ENCODE measurements at regions not wholly inside any gene's neighbourhood (a gene's known extent, or its start where the extent isn't known, plus 50 kb on each side); places are given as distances from the start of the nearest gene placed in this dataset.

DNA sequence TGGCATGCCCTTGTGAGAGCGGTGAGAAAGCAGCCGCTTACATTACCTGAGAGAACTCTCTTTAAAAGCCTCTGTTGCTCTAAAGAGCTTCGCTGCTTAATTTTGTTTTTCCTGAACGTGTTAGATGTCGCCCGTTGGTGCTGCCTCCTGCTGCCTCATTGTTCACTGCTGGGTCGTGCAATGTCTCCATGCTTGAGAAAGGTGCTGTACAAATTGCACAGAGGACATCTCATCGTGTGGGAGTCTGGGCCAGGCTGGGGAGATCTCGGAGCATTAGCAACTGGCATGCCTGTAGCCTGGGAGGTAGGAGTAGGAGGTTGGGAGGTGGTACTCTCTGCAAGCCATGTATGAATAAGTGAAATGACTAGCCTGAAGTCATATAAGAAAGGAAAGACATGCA lies 686.0 kb downstream of the NOVA1 start:
- no peak for DNase-seq (ENCODE audit: extremely low spot score)
- Histone ChIP-seq H3K4me3 (ENCODE audit: low read depth, low read length) (no peak overlapping the region), H3K4me1 (ENCODE audit: insufficient read depth) (no peaks in the 10 kb centered on the region), H3K36me3 (ENCODE audit: insufficient read depth) (no peaks in the 10 kb centered on the region), H3K27ac (ENCODE audit: low read depth) (no peak overlapping the region)
- 85% methylated on average over 9 of the region's 9 CpGs for WGBS

DNA sequence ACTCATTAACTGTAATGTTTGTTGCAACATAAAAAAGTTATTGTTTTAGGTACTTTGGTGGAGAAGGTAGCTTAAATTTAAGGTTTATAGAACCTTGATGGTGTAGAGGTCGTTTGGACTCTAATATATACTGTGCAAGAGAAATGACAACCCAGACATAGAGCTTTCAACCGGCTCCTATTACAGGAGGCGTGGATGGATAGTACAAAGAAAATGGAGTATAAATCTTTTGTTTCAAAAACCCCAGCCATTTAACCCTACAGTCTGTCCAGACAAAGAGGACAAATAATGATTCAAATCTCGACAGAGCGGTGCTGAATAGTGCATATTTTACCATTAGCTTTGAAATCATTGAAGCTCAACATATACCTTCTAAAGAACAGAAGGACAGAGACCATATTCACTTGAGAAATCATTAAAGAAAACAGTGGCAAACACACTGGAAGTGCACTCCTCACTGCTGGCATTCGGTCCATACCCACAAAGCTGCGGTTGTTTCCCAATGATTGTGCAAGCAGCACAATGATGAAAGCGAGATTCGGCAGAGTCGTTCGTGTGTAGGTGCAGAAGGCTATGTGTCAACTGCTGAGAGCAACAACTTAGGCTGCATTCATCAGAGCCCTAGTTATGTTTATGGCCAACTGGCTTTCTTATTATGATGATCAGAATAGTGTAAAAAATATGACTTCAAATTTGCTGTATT lies 688.6 kb downstream of the NOVA1 start:
- no peaks in the 10 kb centered on the region for H3K4me1 ChIP-seq (ENCODE audit: insufficient read depth)
- H3K27ac ChIP-seq (ENCODE audit: low read depth): no peak overlapping the region
- H3K4me3 ChIP-seq (ENCODE audit: low read depth, low read length): no peak overlapping the region
- no peak for DNase-seq (ENCODE audit: extremely low spot score)
- 88% methylated on average over 11 of the region's 11 CpGs for WGBS
- no peaks in the 10 kb centered on the region for H3K36me3 ChIP-seq (ENCODE audit: insufficient read depth)

DNA sequence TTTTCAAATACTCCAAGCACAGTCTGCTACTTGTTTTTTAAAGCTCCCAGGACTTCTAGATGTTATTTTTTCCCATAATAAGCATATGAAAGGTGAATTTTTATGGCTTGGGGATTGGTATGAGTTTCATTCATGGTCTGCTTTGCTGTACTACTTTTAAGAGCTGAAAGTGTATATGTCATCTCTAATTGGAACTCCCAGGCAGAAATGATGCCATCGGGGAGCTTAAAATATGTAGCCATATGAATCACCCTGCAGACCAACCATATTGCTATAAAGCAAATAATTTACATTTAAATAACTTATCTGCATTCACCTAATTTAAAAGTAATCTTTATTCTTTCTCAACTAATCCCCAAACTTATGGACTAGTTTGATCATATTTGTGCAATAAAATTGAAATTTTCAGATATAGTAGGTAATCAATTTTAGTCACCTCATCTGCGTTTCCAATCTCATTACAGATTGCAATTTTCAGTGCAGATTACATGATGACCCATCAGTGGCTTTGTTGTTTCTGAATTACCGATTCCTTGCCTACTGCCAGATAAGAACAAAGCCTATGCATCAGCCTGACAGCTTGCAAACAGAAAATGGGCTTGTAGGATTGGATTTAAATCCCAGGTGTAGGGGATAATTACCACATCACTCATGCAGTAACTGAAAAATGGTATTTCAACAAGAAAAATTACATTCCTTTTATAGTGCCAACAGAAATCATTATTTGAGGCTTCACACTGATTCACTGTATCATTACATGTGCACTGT lies 689.4 kb downstream of the NOVA1 start:
- Histone ChIP-seq H3K27ac (ENCODE audit: low read depth) (no peak overlapping the region), H3K4me1 (ENCODE audit: insufficient read depth) (no peaks in the 10 kb centered on the region), H3K4me3 (ENCODE audit: low read depth, low read length) (no peak overlapping the region), H3K36me3 (ENCODE audit: insufficient read depth) (no peaks in the 10 kb centered on the region)
- DNase-seq (ENCODE audit: extremely low spot score): no peak
- WGBS: 81% methylated on average over 3 of the region's 3 CpGs

DNA sequence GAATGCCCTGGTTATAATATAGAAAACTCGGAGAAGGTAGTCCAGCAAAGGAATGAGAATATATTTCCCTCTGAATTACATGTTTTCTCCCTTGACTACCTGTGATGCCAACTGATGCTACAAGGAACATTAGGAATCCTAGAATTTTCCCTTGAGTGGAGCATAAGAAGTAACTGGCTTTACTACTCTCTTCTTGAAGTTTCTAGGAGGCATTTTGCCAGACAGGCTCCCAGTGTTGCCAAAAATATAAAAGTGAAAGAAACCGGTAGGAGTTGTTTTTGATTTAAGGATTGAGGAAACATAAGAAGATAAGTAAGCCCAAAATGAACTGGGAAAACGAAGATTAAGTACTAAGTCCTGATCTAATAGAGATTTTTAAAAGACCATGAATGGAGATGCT lies 693.4 kb downstream of the NOVA1 start:
- H3K4me1 ChIP-seq (ENCODE audit: insufficient read depth): no peaks in the 10 kb centered on the region
- H3K36me3 ChIP-seq (ENCODE audit: insufficient read depth): no peaks in the 10 kb centered on the region
- WGBS: 39% methylated on average over 3 of the region's 3 CpGs
- no peak overlapping the region for H3K27ac ChIP-seq (ENCODE audit: low read depth)
- no peak overlapping the region for H3K4me3 ChIP-seq (ENCODE audit: low read depth, low read length)
- DNase-seq (ENCODE audit: extremely low spot score): no peak

DNA sequence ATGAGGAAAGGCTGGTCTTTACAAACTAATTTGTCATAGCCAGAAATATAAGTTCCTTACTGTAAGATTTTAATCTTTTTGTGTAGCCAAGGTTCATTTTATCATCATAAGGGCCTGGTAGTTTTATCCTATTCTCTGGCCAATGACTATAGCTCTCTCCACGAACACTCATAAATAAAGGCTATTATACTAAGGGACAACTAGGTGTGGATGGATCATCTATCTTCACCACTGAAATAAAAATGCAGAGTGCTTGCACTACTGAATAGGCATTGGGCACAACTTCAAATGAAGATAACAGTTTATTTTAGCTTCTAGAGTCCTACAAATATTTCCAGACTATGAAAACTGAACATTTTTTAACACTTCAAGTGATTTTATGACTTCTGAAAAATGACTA lies 698.6 kb downstream of the NOVA1 start:
- DNase-seq (ENCODE audit: extremely low spot score): no peak
- Histone ChIP-seq H3K27ac (ENCODE audit: low read depth) (no peak overlapping the region), H3K4me1 (ENCODE audit: insufficient read depth) (no peaks in the 10 kb centered on the region), H3K4me3 (ENCODE audit: low read depth, low read length) (no peak overlapping the region), H3K36me3 (ENCODE audit: insufficient read depth) (no peaks in the 10 kb centered on the region)
- WGBS: 58% methylated on average over 1 of the region's 1 CpG

DNA sequence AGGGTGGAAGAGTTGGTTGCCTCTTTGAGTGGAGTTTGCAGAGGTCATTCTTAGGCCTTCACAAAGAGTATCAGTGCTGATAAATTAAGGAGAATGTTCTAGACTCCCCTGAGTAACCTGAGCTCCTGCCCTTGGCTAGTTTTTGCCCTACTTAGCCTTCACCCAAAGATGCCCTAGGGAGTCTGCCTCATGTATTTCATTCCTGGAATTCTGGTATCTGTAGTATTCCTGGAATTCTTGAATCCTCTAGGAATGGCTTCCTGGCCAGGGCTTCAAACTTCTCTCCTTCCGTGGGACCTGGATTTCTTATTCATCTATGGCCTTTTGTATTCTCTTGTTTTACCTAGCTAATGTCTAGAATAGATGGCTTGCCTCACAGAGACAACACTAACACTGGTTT lies 701.1 kb downstream of the NOVA1 start:
- Histone ChIP-seq H3K4me3 (ENCODE audit: low read depth, low read length) (no peak overlapping the region), H3K36me3 (ENCODE audit: insufficient read depth) (no peaks in the 10 kb centered on the region), H3K4me1 (ENCODE audit: insufficient read depth) (no peaks in the 10 kb centered on the region), H3K27ac (ENCODE audit: low read depth) (no peak overlapping the region)
- DNase-seq (ENCODE audit: extremely low spot score): no peak
- WGBS: 81% methylated on average over 1 of the region's 1 CpG

DNA sequence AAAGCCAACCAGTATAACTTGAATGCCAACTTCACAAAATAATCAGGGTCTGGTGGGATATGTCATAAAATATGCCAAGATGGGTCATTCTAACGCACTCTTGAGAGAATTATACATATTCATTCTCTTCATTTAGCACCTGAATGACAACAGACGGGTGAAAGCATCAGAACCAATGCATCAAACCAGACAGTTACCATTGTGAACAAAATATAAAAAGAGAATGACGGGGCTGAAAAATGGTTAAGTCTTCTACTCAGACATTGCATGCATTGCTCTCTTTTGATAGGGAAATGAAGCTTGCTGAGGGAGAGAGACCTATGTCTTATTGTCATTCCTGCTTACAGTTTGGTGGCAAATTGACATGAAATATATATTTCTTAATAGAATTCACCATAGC lies 702.1 kb downstream of the NOVA1 start:
- no peaks in the 10 kb centered on the region for H3K36me3 ChIP-seq (ENCODE audit: insufficient read depth)
- no peak overlapping the region for H3K27ac ChIP-seq (ENCODE audit: low read depth)
- no peak for DNase-seq (ENCODE audit: extremely low spot score)
- 89% methylated on average over 3 of the region's 3 CpGs for WGBS
- no peak overlapping the region for H3K4me3 ChIP-seq (ENCODE audit: low read depth, low read length)
- no peaks in the 10 kb centered on the region for H3K4me1 ChIP-seq (ENCODE audit: insufficient read depth)

DNA sequence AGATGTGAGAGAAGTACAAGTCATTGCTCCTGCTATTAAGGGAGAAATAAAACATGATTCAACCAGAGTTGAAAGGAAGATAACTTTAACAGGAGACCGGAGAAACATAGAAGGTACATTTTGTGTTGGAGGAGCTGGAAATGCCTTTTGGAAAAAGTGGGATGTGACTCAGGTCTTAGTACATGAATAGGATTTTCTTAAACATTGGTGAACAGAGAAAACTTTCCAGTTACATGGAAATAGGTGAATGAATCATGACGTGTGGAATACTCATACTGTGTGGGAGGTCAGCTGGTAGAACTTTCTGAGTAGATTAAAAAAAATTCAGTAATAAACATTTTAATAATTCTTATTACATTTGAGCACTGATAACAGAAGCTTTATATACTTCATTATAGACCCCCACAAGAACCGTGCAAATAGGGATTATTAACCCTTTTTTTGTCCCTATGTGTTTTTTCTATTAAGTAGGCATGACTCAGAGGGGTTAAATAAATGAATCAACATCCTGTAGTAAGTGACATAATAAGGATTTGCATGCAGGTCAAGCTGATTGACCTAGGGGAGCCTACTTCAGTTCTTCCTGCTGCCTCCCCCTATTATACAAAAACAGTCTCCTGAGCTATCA lies 710.5 kb downstream of the NOVA1 start:
- DNase-seq (ENCODE audit: extremely low spot score): no peak
- no peaks in the 10 kb centered on the region for H3K4me1 ChIP-seq (ENCODE audit: insufficient read depth)
- peaks cover 2% of the 10 kb centered on the region for H3K36me3 ChIP-seq (ENCODE audit: insufficient read depth)
- H3K4me3 ChIP-seq (ENCODE audit: low read depth, low read length): no peak overlapping the region
- H3K27ac ChIP-seq (ENCODE audit: low read depth): no peak overlapping the region
- 76% methylated on average over 3 of the region's 3 CpGs for WGBS

DNA sequence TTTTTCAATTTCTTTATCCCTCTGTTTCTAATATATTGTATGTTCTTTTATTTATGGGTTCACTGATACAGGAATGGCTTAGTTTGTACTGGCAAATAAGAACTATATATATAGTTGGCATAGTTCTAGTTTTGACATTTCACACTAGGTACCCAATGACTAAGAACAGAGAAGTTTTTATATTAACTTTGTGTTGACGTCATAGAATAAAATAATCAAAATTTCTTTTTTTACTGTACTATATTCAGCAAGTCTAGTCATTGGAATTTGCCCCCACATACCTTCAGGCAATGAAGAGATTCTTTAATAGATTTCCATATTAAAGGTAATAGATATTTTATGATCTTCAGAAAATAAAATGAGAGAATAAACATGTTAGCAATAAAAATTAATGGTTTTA lies 713.2 kb downstream of the NOVA1 start:
- no peak for DNase-seq (ENCODE audit: extremely low spot score)
- no peaks in the 10 kb centered on the region for H3K4me1 ChIP-seq (ENCODE audit: insufficient read depth)
- no peak overlapping the region for H3K27ac ChIP-seq (ENCODE audit: low read depth)
- H3K4me3 ChIP-seq (ENCODE audit: low read depth, low read length): no peak overlapping the region
- H3K36me3 ChIP-seq (ENCODE audit: insufficient read depth): peaks cover 2% of the 10 kb centered on the region
- WGBS: 80% methylated on average over 1 of the region's 1 CpG

DNA sequence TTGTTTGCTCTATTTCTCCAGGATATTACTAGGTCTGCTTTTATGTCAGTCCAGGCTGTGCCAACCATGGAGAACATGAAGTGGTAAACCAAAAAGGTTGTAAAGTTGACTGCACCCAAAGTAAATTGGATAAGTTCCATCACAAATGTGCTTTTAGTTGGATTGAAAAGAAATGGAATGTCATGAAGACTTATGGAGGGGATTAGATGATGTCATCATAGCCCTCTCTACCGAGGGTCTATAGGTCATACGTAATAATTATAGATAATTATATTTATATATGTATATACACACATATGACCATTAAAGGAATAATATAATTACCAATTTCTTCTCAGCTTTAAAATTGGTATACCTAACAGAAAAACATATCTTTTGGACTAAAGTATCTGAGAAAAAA lies 714.9 kb downstream of the NOVA1 start:
- Histone ChIP-seq H3K4me1 (ENCODE audit: insufficient read depth) (no peaks in the 10 kb centered on the region), H3K27ac (ENCODE audit: low read depth) (no peak overlapping the region), H3K4me3 (ENCODE audit: low read depth, low read length) (no peak overlapping the region), H3K36me3 (ENCODE audit: insufficient read depth) (peaks cover 2% of the 10 kb centered on the region)
- WGBS: 44% methylated on average over 2 of the region's 2 CpGs
- DNase-seq (ENCODE audit: extremely low spot score): no peak

DNA sequence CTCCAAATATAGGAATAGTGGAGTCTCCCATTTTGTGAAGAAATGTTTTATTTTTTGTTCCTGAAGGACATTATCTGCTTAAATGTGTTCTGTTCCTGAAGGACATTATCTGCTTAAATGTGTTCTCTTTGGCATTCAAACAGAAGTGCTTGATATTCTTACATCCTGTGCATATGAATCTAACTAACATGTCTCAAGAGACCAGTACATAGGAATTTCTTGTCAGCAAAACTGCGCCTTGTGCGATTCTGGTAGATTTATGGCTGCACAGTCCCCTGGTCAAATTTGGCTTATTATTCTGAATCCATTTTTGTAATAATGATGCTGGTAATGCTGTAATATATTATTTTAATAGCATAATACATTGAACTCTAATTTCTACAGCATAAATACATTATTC lies 722.4 kb downstream of the NOVA1 start:
- DNase-seq (ENCODE audit: extremely low spot score): no peak
- H3K4me3 ChIP-seq (ENCODE audit: low read depth, low read length): no peak overlapping the region
- 90% methylated on average over 2 of the region's 2 CpGs for WGBS
- H3K27ac ChIP-seq (ENCODE audit: low read depth): no peak overlapping the region
- H3K4me1 ChIP-seq (ENCODE audit: insufficient read depth): no peaks in the 10 kb centered on the region
- no peaks in the 10 kb centered on the region for H3K36me3 ChIP-seq (ENCODE audit: insufficient read depth)

DNA sequence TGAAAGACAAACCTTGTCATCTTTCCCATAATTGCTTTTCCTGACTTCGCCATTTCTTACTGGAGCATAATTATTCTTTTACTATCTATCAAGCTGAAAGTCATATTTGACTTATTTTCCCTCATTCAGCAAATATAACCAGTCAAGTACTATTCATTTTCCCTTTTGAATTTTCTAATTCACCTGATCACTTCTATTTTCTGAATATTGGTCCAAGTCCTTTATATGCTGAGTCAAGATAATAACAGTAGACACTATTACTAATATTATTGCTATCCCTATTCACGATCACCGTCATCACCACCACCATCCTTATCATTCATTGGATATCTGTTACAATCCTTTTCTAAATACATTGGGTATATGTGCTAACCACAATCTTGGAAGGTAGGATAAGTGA lies 728.0 kb downstream of the NOVA1 start:
- Histone ChIP-seq H3K4me3 (ENCODE audit: low read depth, low read length) (no peak overlapping the region), H3K27ac (ENCODE audit: low read depth) (no peak overlapping the region), H3K4me1 (ENCODE audit: insufficient read depth) (no peaks in the 10 kb centered on the region), H3K36me3 (ENCODE audit: insufficient read depth) (no peaks in the 10 kb centered on the region)
- WGBS: 82% methylated on average over 3 of the region's 3 CpGs
- no peak for DNase-seq (ENCODE audit: extremely low spot score)

DNA sequence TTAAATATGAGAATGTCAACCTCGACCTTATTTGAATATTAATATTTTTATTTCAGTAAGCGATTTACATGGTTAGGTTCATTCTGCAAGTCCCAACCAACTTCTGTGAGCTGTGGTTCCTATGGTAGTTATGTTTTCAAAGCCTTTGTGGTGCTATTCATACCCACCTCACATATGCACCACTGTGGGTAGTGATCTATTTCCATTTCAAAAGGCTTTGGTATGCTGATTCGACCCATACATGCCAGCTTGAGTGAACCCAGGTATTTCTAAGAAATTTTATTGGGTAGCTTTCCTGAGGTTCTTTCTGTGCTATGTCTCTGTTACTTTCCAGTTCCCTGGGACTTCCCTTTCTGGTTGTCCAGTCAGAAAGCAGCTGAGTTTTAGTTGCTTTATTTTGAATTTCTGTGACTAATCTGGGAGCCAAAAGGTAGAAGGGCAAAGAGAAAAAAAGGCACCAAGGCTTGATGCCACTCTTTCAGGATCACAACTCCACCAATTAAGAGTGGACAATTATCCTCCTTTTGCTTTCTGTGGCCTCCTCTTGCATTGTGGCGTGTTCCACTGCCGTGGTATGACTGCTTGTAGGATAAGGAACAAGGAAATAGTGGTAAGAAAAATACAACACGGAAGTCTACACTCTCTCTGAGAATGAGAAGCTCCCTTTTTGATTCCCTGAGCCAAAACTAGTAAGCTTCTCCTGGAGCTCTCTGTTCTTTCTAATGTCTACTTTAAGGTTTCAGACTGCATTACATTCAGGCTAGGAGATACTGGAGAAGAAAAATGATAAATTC lies 729.1 kb downstream of the NOVA1 start:
- H3K27ac ChIP-seq (ENCODE audit: low read depth): no peak overlapping the region
- H3K4me1 ChIP-seq (ENCODE audit: insufficient read depth): no peaks in the 10 kb centered on the region
- no peak overlapping the region for H3K4me3 ChIP-seq (ENCODE audit: low read depth, low read length)
- WGBS: 62% methylated on average over 6 of the region's 6 CpGs
- no peak for DNase-seq (ENCODE audit: extremely low spot score)
- H3K36me3 ChIP-seq (ENCODE audit: insufficient read depth): no peaks in the 10 kb centered on the region
